K562 (cell line): ENCODE measurements at regions not wholly inside any gene's neighbourhood (a gene's known extent, or its start where the extent isn't known, plus 50 kb on each side); places are given as distances from the start of the nearest gene placed in this dataset.

Source experiments
- ATAC-seq: fragments of 200-7000 bp; cut with Tn5 transposase; 3 replicates; pipeline ENCODE4 v1.9.1; 2020; ENCODE audit warnings: moderate library complexity
- BruUV-seq: library from RNA; stranded (reverse); fragments of 400-500 nt; replicated peaks from 2 replicates; lab custom pipeline; 2021; lab: Mats Ljungman, UMichigan
- CTCF ChIA-PET: fragments of 300-600 bp; formaldehyde crosslinking; extraction: SDS; loops from one replicate; lab custom pipeline; 2021; ENCODE audit warnings: low intra/inter-chr PET ratio; lab: Yijun Ruan, JAX
- POLR2A ChIA-PET: fragments of 300-600, 350-650 bp; sonication (Branson Sonifier 250); formaldehyde crosslinking; extraction: SDS; loops from one replicate; lab custom pipeline; 2021; ENCODE audit warnings: antibody characterized with exemption, inconsistent platforms; lab: Yijun Ruan, JAX
- DNase-seq, 4 experiments: peaks; one replicate each; pipeline versions ENCODE4 v3.0.0 to v3.0.0-alpha.2; 2011 to 2018; ENCODE audit warnings: low spot score in 3 of 4, mixed read lengths in 3 of 4; ENCODE audit errors: extremely low read depth in 1 of 4
- FAIRE-seq: peaks from 2 replicates; lab custom pipeline; 2011; peaks lifted over from hg19 to GRCh38; lab: Jason Lieb, UNC
- H2AFZ ChIP-seq: 2 replicates; pipeline ENCODE4 v1.6.0; 2011; ENCODE audit warnings: low read depth, low read length, control low read depth, inconsistent platforms
- H3K27ac ChIP-seq: fragments of 200-600 bp; 3 replicates; pipeline ENCODE4 v1.8.0; 2011; ENCODE audit warnings: low read depth, mild to moderate bottlenecking, control low read depth, inconsistent platforms, low read length, moderate library complexity, mixed read lengths; ENCODE audit errors: extremely low read depth
- H3K27me3 ChIP-seq, 2 experiments: fragments of 300-600 bp in 1 of 2; 2 replicates in 1 of 2; 3 replicates in 1 of 2; pipeline versions ENCODE4 v1.6.0 to v1.8.0; 2011; ENCODE audit warnings: inconsistent platforms in 2 of 2, low read length in 2 of 2, mild to moderate bottlenecking in 1 of 2, mixed read lengths in 1 of 2, moderate library complexity in 1 of 2; ENCODE audit not compliant: control insufficient read depth in 2 of 2, insufficient read depth in 2 of 2
- H3K36me3 ChIP-seq: fragments of 300-600 bp; 3 replicates; pipeline ENCODE4 v1.8.0; 2011; ENCODE audit warnings: mild to moderate bottlenecking, low read length, inconsistent platforms; ENCODE audit not compliant: control insufficient read depth, insufficient read depth
- H3K4me1 ChIP-seq, 2 experiments: fragments of 200-600 bp in 1 of 2; replicated peaks in 1 of 2; 2 replicates in 1 of 2; 3 replicates in 1 of 2; pipeline versions ENCODE4 v1.5.1 to v1.8.0; 2011; ENCODE audit warnings: inconsistent platforms in 2 of 2, low read length in 2 of 2, mild to moderate bottlenecking in 1 of 2, mixed read lengths in 1 of 2, moderate library complexity in 1 of 2; ENCODE audit not compliant: control insufficient read depth in 2 of 2, insufficient read depth in 2 of 2
- H3K4me2 ChIP-seq: 2 replicates; pipeline ENCODE4 v1.6.1; 2011; ENCODE audit warnings: low read length, control low read depth, inconsistent platforms, mixed read lengths; ENCODE audit not compliant: insufficient read depth
- H3K4me3 ChIP-seq: fragments of 200-600 bp; sonication (generic), shearing (Covaris generic); 2 replicates; pipeline ENCODE4 v1.5.1; 2016; ENCODE audit warnings: control low read depth, inconsistent platforms
- H3K79me2 ChIP-seq: fragments of 200-600 bp; 3 replicates; pipeline ENCODE4 v1.8.0; 2011; ENCODE audit warnings: low read length, inconsistent platforms; ENCODE audit not compliant: control insufficient read depth, insufficient read depth
- H3K9ac ChIP-seq, 2 experiments: 2 replicates each; pipeline versions ENCODE4 v1.6.0 to v1.6.1; 2011; ENCODE audit warnings: low read depth in 2 of 2, low read length in 2 of 2, control low read depth in 1 of 2, inconsistent platforms in 1 of 2, mild to moderate bottlenecking in 1 of 2, mixed read lengths in 1 of 2; ENCODE audit not compliant: insufficient read depth in 1 of 2
- H3K9me1 ChIP-seq: one replicate; pipeline ENCODE4 v1.6.0; 2011; ENCODE audit warnings: inconsistent platforms, mild to moderate bottlenecking, low read length, moderate library complexity; ENCODE audit not compliant: control insufficient read depth, insufficient read depth
- H3K9me3 ChIP-seq: replicated peaks from 2 replicates; pipeline ENCODE4 v1.5.1; 2011; ENCODE audit warnings: low read depth, low read length, inconsistent platforms; ENCODE audit not compliant: control insufficient read depth, insufficient read depth
- H4K20me1 ChIP-seq: replicated peaks from 2 replicates; pipeline ENCODE4 v1.6.1; 2011; ENCODE audit warnings: low read length, inconsistent platforms, mixed read lengths; ENCODE audit not compliant: control insufficient read depth, insufficient read depth
- KDM4B ChIP-seq, 2 experiments: fragments of 450-650 bp in 1 of 2; sonication (generic) in 1 of 2; IDR thresholded peaks; 2 replicates each; pipeline ENCODE4 v1.6.1; 2016 to 2017; ENCODE audit warnings: borderline replicate concordance in 2 of 2, antibody characterized with exemption in 1 of 2, low read depth in 1 of 2, mild to moderate bottlenecking in 1 of 2
- RBM39 ChIP-seq: fragments of 200-400 bp; formaldehyde crosslinking; optimal IDR thresholded peaks from 2 replicates; pipeline ENCODE3; 2018; ENCODE audit warnings: low read depth, low read length
- RFX1 ChIP-seq: fragments of 450-650 bp; IDR thresholded peaks from 2 replicates; pipeline ENCODE4 v1.6.1; 2016; ENCODE audit warnings: mild to moderate bottlenecking, moderate library complexity
- TAF9B ChIP-seq: fragments of 450-650 bp; IDR thresholded peaks from 2 replicates; pipeline ENCODE4 v1.6.1; 2018; ENCODE audit warnings: mild to moderate bottlenecking; ENCODE audit not compliant: partially characterized antibody
- ZNF696 ChIP-seq: fragments of 250-450 bp; sonication (Bioruptor Pico); conservative IDR thresholded peaks from 2 replicates; pipeline ENCODE4 v1.4.0; 2020; ENCODE audit warnings: mild to moderate bottlenecking, moderate library complexity
- WGBS: fragments of 100-300 bp; shearing (Covaris generic); methylation state at CpG from one replicate; pipeline ENCODE4 v1.1.6; 2016; ENCODE audit warnings: low coverage, mixed read lengths; ENCODE audit not compliant: insufficient coverage; ENCODE audit errors: missing lambda C conversion rate; 5-methylcytosine and 5-hydroxymethylcytosine counted together
- in situ Hi-C: fragments of 300-500 bp; cut with MboI; formaldehyde crosslinking; loops from 4 replicates; pipeline ENCODE4 v1.15.0; 2018; ENCODE audit warnings: inconsistent platforms, mixed read lengths
- intact Hi-C: fragments of 100-400 bp; cut with micrococcal nuclease; formaldehyde crosslinking; loops from 2 replicates; pipeline ENCODE4 v1.14.2; 2022
- TF ChIP-seq, protein P1 (sequence below): fragments of 250-450 bp; sonication (Bioruptor Pico); IDR thresholded peaks from 2 replicates; pipeline ENCODE4 v1.4.0; 2020; ENCODE audit warnings: mild to moderate bottlenecking, moderate library complexity, borderline replicate concordance
- TF ChIP-seq, protein P2 (sequence below): fragments of 150-350 bp; IDR thresholded peaks from 2 replicates; pipeline ENCODE4 v1.6.1; 2014; ENCODE audit warnings: low read depth, mild to moderate bottlenecking, low read length, borderline replicate concordance
- TF ChIP-seq, protein P3 (sequence below): fragments of 450-650 bp; IDR thresholded peaks from 2 replicates; pipeline ENCODE4 v1.6.1; 2017; ENCODE audit warnings: mild to moderate bottlenecking, moderate library complexity

DNA sequence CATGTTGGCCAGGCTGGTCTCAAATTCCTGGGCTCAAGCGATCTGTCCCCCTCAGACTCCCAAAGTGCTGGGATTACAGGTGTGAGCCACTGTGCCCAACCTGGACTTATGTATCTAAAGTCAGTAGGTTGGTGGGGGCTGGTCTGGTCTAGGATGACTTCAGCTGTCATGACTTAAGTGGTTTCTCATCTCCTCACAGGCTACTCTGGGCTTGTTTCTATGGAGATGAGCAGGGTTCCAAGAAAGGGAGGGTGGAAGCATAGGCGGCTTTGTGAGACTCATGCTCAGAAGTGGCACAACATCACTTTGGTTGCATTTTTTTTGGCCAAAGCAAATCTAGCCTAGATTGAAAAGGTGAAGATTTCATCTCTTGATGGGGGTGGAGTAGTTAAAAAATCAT, 115.9 kb upstream of the IVNS1ABP start:
- H3K4me1 ChIP-seq: no peaks in the 10 kb centered on the region
- ATAC-seq: peak; percentile 55; the same call in 2 of the 3 replicates
- H2AFZ ChIP-seq: no peak overlapping the region
- no peaks in the 10 kb centered on the region for H3K79me2 ChIP-seq
- BruUV-seq: no TSS peak
- FAIRE-seq: no peak
- TF ChIP-seq RFX1: peak; percentile 40
- no peak for TF ChIP-seq KDM4B (IDR thresholded peaks at IDR 0.05; ENCODE audit: borderline replicate concordance in 2 of 2, low read depth in 1 of 2)
- H3K36me3 ChIP-seq: no peaks in the 10 kb centered on the region
- DNase-seq: peak in 1 of 4 experiments; percentile 16
- in situ Hi-C loops: no loop called here
- intact Hi-C loops: no loop called here
- no peak overlapping the region for H3K27ac ChIP-seq
- H3K9me1 ChIP-seq: no peaks in the 10 kb centered on the region
- CTCF ChIA-PET: no interaction called here
- H3K4me2 ChIP-seq: no peak overlapping the region
- whole genome bisulfite sequencing: 4% methylated on average over 2 of the region's 2 CpGs
- POLR2A ChIA-PET: no interaction called here
- H3K9me3 ChIP-seq: no peaks in the 10 kb centered on the region
- no peak overlapping the region for H3K4me3 ChIP-seq
- peaks cover 3 to 4% of the 10 kb centered on the region in 2 experiments; a peak in 1 of 5 replicates for H3K27me3 ChIP-seq
- H3K9ac ChIP-seq: no peak overlapping the region
- no peaks in the 10 kb centered on the region for H4K20me1 ChIP-seq

DNA sequence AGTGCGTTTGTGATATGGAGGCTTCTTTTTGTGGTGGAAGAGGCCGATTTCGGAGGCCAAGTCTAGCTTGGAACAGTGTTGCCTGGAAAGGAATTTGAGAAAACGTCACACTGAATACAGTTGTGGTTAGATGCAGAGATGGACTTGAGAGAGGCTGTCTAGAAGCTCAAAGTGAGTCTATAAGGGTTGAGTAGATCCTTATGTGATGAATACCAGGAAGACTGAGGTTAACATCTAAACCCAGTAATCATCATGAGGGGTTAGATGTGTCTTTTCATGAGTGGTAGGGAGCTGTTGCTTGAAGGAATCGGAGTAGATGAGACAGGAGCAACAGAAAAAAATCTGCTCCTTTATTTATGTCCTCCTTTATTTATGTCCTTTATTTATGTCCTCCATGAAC, 114.6 kb upstream of the IVNS1ABP start:
- no peak for ATAC-seq
- Histone ChIP-seq H3K4me1 (no peaks in the 10 kb centered on the region), H3K27ac (no peak overlapping the region), H4K20me1 (no peaks in the 10 kb centered on the region), H3K9me1 (no peaks in the 10 kb centered on the region), H3K79me2 (no peaks in the 10 kb centered on the region), H3K9ac (no peak overlapping the region), H2AFZ (0 out of 2 replicates have a peak overlapping the region, but pooled peaks have one; percentile 5), H3K9me3 (no peaks in the 10 kb centered on the region), H3K27me3 (peaks cover 0 to 4% of the 10 kb centered on the region in 2 experiments; a peak in 1 of 5 replicates), H3K4me3 (no peak overlapping the region), H3K4me2 (no peak overlapping the region), H3K36me3 (no peaks in the 10 kb centered on the region)
- DNase-seq: no peak
- POLR2A ChIA-PET: interaction anchor here (0.5 to 1.4 kb wide), 2 partner anchors 13 to 136 kb away, joined by 3 to 5 read pairs; no protein-coding TSS in a partner anchor
- CTCF ChIA-PET: no interaction called here
- no TSS peak for BruUV-seq
- in situ Hi-C loops (no loop called here), intact Hi-C loops (no loop called here)
- no peak for FAIRE-seq
- 5% methylated on average over 5 of the region's 5 CpGs for WGBS
- TF ChIP-seq, protein P1, sequence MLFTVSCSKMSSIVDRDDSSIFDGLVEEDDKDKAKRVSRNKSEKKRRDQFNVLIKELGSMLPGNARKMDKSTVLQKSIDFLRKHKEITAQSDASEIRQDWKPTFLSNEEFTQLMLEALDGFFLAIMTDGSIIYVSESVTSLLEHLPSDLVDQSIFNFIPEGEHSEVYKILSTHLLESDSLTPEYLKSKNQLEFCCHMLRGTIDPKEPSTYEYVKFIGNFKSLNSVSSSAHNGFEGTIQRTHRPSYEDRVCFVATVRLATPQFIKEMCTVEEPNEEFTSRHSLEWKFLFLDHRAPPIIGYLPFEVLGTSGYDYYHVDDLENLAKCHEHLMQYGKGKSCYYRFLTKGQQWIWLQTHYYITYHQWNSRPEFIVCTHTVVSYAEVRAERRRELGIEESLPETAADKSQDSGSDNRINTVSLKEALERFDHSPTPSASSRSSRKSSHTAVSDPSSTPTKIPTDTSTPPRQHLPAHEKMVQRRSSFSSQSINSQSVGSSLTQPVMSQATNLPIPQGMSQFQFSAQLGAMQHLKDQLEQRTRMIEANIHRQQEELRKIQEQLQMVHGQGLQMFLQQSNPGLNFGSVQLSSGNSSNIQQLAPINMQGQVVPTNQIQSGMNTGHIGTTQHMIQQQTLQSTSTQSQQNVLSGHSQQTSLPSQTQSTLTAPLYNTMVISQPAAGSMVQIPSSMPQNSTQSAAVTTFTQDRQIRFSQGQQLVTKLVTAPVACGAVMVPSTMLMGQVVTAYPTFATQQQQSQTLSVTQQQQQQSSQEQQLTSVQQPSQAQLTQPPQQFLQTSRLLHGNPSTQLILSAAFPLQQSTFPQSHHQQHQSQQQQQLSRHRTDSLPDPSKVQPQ (CRISPR knock-in tag): no peak
- TF ChIP-seq TAF9B (no peak), ZNF696 (CRISPR knock-in tag) (no peak), RBM39 (no peak)
- TF ChIP-seq, protein P2, sequence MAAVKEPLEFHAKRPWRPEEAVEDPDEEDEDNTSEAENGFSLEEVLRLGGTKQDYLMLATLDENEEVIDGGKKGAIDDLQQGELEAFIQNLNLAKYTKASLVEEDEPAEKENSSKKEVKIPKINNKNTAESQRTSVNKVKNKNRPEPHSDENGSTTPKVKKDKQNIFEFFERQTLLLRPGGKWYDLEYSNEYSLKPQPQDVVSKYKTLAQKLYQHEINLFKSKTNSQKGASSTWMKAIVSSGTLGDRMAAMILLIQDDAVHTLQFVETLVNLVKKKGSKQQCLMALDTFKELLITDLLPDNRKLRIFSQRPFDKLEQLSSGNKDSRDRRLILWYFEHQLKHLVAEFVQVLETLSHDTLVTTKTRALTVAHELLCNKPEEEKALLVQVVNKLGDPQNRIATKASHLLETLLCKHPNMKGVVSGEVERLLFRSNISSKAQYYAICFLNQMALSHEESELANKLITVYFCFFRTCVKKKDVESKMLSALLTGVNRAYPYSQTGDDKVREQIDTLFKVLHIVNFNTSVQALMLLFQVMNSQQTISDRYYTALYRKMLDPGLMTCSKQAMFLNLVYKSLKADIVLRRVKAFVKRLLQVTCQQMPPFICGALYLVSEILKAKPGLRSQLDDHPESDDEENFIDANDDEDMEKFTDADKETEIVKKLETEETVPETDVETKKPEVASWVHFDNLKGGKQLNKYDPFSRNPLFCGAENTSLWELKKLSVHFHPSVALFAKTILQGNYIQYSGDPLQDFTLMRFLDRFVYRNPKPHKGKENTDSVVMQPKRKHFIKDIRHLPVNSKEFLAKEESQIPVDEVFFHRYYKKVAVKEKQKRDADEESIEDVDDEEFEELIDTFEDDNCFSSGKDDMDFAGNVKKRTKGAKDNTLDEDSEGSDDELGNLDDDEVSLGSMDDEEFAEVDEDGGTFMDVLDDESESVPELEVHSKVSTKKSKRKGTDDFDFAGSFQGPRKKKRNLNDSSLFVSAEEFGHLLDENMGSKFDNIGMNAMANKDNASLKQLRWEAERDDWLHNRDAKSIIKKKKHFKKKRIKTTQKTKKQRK: no peak
- TF ChIP-seq, protein P3, sequence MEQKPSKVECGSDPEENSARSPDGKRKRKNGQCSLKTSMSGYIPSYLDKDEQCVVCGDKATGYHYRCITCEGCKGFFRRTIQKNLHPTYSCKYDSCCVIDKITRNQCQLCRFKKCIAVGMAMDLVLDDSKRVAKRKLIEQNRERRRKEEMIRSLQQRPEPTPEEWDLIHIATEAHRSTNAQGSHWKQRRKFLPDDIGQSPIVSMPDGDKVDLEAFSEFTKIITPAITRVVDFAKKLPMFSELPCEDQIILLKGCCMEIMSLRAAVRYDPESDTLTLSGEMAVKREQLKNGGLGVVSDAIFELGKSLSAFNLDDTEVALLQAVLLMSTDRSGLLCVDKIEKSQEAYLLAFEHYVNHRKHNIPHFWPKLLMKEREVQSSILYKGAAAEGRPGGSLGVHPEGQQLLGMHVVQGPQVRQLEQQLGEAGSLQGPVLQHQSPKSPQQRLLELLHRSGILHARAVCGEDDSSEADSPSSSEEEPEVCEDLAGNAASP: no peak
